Prostate gland (tissue), 2 donors: ENCODE measurements at regions not wholly inside any gene's neighbourhood (a gene's known extent, or its start where the extent isn't known, plus 50 kb on each side); places are given as distances from the start of the nearest gene placed in this dataset.

ENCODE experiments used
- POLR2A ChIP-seq: fragments of 450-650 bp; IDR thresholded peaks from one replicate; pipeline ENCODE4 v1.6.1; 2016; ENCODE audit warnings: antibody characterized with exemption, mild to moderate bottlenecking
- POLR2AphosphoS5 ChIP-seq: sonication (generic); formaldehyde crosslinking; IDR thresholded peaks from one replicate; pipeline ENCODE4 v1.6.1; 2017; ENCODE audit warnings: antibody characterized with exemption
- TF ChIP-seq, protein P1 (sequence below), 4 experiments: fragments of 200-600 bp in 2 of 4; fragments of 450-650 bp in 2 of 4; sonication (generic) in 2 of 4; IDR thresholded peaks; 1 replicate in 3 of 4; 2 replicates in 1 of 4; pipeline ENCODE4 v1.5.1; 2016 to 2019; ENCODE audit warnings: antibody characterized with exemption in 4 of 4, mild to moderate bottlenecking in 2 of 4, moderate library complexity in 2 of 4

DNA sequence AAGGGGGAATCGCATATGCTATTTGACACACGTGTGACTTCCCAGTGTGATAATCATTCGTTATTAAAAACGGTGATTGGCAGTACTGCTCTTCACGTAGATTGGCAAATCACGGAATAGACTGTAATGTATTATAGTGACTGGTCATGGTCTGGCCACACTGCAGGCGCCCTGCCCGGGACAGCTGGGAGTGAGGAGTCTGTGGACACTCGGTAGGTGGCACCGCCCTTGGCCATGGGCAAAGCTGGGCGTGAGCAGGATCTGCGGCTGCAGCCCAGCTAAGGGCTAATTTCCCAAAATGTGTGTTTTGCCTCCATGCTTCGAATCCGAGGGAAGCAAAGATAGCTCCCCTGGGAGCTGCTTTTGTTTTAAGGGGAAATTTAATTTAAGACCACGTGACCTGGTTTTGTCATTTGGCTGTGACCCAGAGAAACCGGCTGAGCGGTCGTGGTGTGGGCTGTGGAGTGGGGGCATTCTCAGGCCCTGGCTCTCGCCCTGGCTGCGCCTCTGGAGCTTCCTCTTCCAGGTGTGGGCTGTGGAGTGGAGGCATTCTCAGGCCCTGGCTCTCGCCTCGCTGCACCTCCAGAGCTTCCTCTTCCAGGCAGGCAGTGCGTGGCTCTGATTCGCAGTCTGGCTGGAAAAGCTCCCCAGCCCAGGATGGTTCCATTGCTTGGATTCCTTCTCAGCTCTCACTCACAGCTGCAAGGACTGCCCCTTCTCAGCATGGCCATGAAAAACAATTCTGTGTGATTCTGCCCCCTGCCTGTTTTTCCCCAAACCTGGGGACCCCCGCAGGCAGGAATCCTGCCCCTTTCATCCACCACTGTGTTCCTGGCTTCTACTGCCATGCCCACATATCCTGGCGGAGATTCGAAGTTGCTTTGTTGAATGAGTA, 131.1 kb downstream of the OLFM1 start:
- TF ChIP-seq, protein P1, sequence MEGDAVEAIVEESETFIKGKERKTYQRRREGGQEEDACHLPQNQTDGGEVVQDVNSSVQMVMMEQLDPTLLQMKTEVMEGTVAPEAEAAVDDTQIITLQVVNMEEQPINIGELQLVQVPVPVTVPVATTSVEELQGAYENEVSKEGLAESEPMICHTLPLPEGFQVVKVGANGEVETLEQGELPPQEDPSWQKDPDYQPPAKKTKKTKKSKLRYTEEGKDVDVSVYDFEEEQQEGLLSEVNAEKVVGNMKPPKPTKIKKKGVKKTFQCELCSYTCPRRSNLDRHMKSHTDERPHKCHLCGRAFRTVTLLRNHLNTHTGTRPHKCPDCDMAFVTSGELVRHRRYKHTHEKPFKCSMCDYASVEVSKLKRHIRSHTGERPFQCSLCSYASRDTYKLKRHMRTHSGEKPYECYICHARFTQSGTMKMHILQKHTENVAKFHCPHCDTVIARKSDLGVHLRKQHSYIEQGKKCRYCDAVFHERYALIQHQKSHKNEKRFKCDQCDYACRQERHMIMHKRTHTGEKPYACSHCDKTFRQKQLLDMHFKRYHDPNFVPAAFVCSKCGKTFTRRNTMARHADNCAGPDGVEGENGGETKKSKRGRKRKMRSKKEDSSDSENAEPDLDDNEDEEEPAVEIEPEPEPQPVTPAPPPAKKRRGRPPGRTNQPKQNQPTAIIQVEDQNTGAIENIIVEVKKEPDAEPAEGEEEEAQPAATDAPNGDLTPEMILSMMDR (IDR thresholded peaks at IDR 0.05): no peak
- TF ChIP-seq POLR2AphosphoS5 (no peak), POLR2A (no peak)
